ENCODE measurements at regions not wholly inside any gene's neighbourhood (a gene's known extent, or its start where the extent isn't known, plus 50 kb on each side); places are given as distances from the start of the nearest gene placed in this dataset.
A peak's percentile ranks its signal among the peaks of the same experiment; 100 is the strongest.

DNA sequence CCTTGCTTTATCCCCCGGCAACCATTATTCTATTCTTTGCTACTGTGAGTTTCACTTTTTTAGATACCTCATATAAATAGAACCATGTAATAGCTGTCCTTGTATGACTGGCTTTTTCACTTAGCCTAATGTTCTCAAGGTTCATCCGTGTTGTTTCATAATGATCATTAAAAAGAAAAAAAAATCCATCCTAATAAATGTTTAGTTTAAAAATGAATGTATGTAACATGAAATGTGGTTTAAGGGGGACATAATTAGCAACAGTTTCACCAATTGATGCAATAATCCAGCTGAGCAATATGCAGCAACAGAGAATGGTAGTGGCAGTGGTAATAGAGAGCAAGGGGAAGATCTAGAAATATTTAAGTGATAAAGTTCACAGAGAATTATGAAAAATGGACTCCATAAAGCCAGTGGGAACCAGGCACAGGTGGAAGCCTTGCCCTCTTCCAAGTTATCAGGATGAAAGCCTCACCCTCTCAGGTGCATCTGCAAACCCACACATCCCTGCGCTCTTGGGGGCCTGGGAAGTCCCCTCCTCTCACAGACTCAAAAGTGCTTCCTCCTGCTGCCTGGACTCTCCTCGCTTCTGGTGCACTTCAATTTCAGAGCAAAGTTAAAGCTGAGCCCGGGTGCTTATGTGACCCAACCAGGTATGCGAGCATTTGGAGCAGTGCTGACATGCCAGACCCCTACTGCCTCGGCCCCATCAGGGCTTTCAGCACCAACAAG lies 1403.3 kb upstream of the SLC39A10 start:
- Histone ChIP-seq H3K27me3 (ENCODE audit: control insufficient read depth, insufficient read depth, low read length) (no peaks in the 10 kb centered on the region), H3K4me3 (ENCODE audit: low read depth, low read length) (no peak overlapping the region), H3K36me3 (ENCODE audit: control insufficient read depth, insufficient read depth, low read length) (no peaks in the 10 kb centered on the region), H3K27ac (ENCODE audit: low read depth, low read length) (no peak overlapping the region), H3K9me3 (ENCODE audit: control insufficient read depth, insufficient read depth, low read length) (no peaks in the 10 kb centered on the region), H3K4me1 (ENCODE audit: control insufficient read depth, insufficient read depth, low read length) (no peaks in the 10 kb centered on the region)
- DNase-seq (ENCODE audit: low read depth in 4 of 6, low spot score in 6 of 6) = no peak
- 100% methylated on average over 5 of the region's 7 CpGs for WGBS (ENCODE audit: insufficient coverage)

- Histone ChIP-seq H3K9me3 (ENCODE audit: control insufficient read depth, insufficient read depth, low read length) (no peaks in the 10 kb centered on the region), H3K4me1 (ENCODE audit: control insufficient read depth, insufficient read depth, low read length) (no peaks in the 10 kb centered on the region), H3K4me3 (ENCODE audit: low read depth, low read length) (no peak overlapping the region), H3K36me3 (ENCODE audit: control insufficient read depth, insufficient read depth, low read length) (no peaks in the 10 kb centered on the region), H3K27ac (ENCODE audit: low read depth, low read length) (no peak overlapping the region), H3K27me3 (ENCODE audit: control insufficient read depth, insufficient read depth, low read length) (no peaks in the 10 kb centered on the region)
- DNase-seq (ENCODE audit: low read depth in 4 of 6, low spot score in 6 of 6) = no peak
- WGBS (ENCODE audit: insufficient coverage) = no CpG with 5 or more reads among the region's 2 CpGs
Measured at GRCh38 chr2:194252127-194252526, 1404.9 kb upstream of the SLC39A10 start.

GRCh38 chr2:194232600-194232999 lies 1424.4 kb upstream of the SLC39A10 start:
- Histone ChIP-seq H3K27me3 (ENCODE audit: control insufficient read depth, insufficient read depth, low read length) (no peaks in the 10 kb centered on the region), H3K4me3 (ENCODE audit: low read depth, low read length) (no peak overlapping the region), H3K4me1 (ENCODE audit: control insufficient read depth, insufficient read depth, low read length) (no peaks in the 10 kb centered on the region), H3K36me3 (ENCODE audit: control insufficient read depth, insufficient read depth, low read length) (no peaks in the 10 kb centered on the region), H3K9me3 (ENCODE audit: control insufficient read depth, insufficient read depth, low read length) (no peaks in the 10 kb centered on the region), H3K27ac (ENCODE audit: low read depth, low read length) (no peak overlapping the region)
- no CpG with 5 or more reads among the region's 3 CpGs for WGBS (ENCODE audit: insufficient coverage)
- no peak for DNase-seq (ENCODE audit: low read depth in 4 of 6, low spot score in 6 of 6)

GRCh38 chr2:194223218-194223617 lies 1433.8 kb upstream of the SLC39A10 start:
- no peaks in the 10 kb centered on the region for H3K4me1 ChIP-seq (ENCODE audit: control insufficient read depth, insufficient read depth, low read length)
- no peak overlapping the region for H3K27ac ChIP-seq (ENCODE audit: low read depth, low read length)
- H3K36me3 ChIP-seq (ENCODE audit: control insufficient read depth, insufficient read depth, low read length) = no peaks in the 10 kb centered on the region
- no peaks in the 10 kb centered on the region for H3K9me3 ChIP-seq (ENCODE audit: control insufficient read depth, insufficient read depth, low read length)
- WGBS (ENCODE audit: insufficient coverage) = no CpG with 5 or more reads among the region's 1 CpG
- no peaks in the 10 kb centered on the region for H3K27me3 ChIP-seq (ENCODE audit: control insufficient read depth, insufficient read depth, low read length)
- peak in 2 of 6 donors; percentile 1 to 10 for DNase-seq (ENCODE audit: low read depth in 4 of 6, low spot score in 6 of 6)
- no peak overlapping the region for H3K4me3 ChIP-seq (ENCODE audit: low read depth, low read length)

DNA sequence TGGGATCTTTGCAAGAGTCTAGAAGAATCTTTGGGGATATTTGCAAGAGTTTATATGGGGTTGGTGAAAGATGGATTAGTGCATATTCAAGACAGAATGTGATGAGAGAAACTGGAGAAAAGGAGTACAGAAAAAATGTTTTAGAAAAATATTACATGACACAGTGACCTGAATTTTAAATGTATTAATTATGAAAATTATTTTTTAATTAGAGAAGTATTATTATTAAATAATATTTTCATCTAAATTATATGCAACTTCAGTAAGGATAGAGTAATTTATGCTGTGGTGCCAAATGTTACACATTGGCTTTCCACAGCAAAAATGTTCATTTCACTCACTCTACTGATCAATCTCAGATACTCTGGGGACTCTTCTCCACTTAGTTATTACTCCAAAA lies 1442.8 kb upstream of the SLC39A10 start:
- Histone ChIP-seq H3K9me3 (ENCODE audit: control insufficient read depth, insufficient read depth, low read length) (peaks cover 3% of the 10 kb centered on the region), H3K4me1 (ENCODE audit: control insufficient read depth, insufficient read depth, low read length) (no peaks in the 10 kb centered on the region), H3K36me3 (ENCODE audit: control insufficient read depth, insufficient read depth, low read length) (no peaks in the 10 kb centered on the region), H3K27ac (ENCODE audit: low read depth, low read length) (no peak overlapping the region), H3K27me3 (ENCODE audit: control insufficient read depth, insufficient read depth, low read length) (no peaks in the 10 kb centered on the region), H3K4me3 (ENCODE audit: low read depth, low read length) (no peak overlapping the region)
- no peak for DNase-seq (ENCODE audit: low read depth in 4 of 6, low spot score in 6 of 6)

GRCh38 chr2:194205568-194206227 lies 1451.3 kb upstream of the SLC39A10 start:
- Histone ChIP-seq H3K27ac (ENCODE audit: low read depth, low read length) (no peak overlapping the region), H3K36me3 (ENCODE audit: control insufficient read depth, insufficient read depth, low read length) (no peaks in the 10 kb centered on the region), H3K27me3 (ENCODE audit: control insufficient read depth, insufficient read depth, low read length) (no peaks in the 10 kb centered on the region), H3K9me3 (ENCODE audit: control insufficient read depth, insufficient read depth, low read length) (peaks cover 10% of the 10 kb centered on the region), H3K4me3 (ENCODE audit: low read depth, low read length) (no peak overlapping the region), H3K4me1 (ENCODE audit: control insufficient read depth, insufficient read depth, low read length) (no peaks in the 10 kb centered on the region)
- DNase-seq (ENCODE audit: low read depth in 4 of 6, low spot score in 6 of 6) = no peak
- WGBS (ENCODE audit: insufficient coverage) = 100% methylated on average over 1 of the region's 5 CpGs

- H3K36me3 ChIP-seq (ENCODE audit: control insufficient read depth, insufficient read depth, low read length) = no peaks in the 10 kb centered on the region
- no peaks in the 10 kb centered on the region for H3K27me3 ChIP-seq (ENCODE audit: control insufficient read depth, insufficient read depth, low read length)
- H3K4me1 ChIP-seq (ENCODE audit: control insufficient read depth, insufficient read depth, low read length) = no peaks in the 10 kb centered on the region
- WGBS (ENCODE audit: insufficient coverage) = 60% methylated on average over 1 of the region's 1 CpG
- H3K27ac ChIP-seq (ENCODE audit: low read depth, low read length) = no peak overlapping the region
- H3K9me3 ChIP-seq (ENCODE audit: control insufficient read depth, insufficient read depth, low read length) = peaks cover 7% of the 10 kb centered on the region
- no peak overlapping the region for H3K4me3 ChIP-seq (ENCODE audit: low read depth, low read length)
- DNase-seq (ENCODE audit: low read depth in 4 of 6, low spot score in 6 of 6) = no peak
Measured at GRCh38 chr2:194203898-194204297, 1453.1 kb upstream of the SLC39A10 start.

- Histone ChIP-seq H3K36me3 (ENCODE audit: control insufficient read depth, insufficient read depth, low read length) (no peaks in the 10 kb centered on the region), H3K27me3 (ENCODE audit: control insufficient read depth, insufficient read depth, low read length) (no peaks in the 10 kb centered on the region), H3K4me1 (ENCODE audit: control insufficient read depth, insufficient read depth, low read length) (no peaks in the 10 kb centered on the region), H3K9me3 (ENCODE audit: control insufficient read depth, insufficient read depth, low read length) (no peaks in the 10 kb centered on the region), H3K4me3 (ENCODE audit: low read depth, low read length) (no peak overlapping the region), H3K27ac (ENCODE audit: low read depth, low read length) (no peak overlapping the region)
- no CpG with 5 or more reads among the region's 2 CpGs for WGBS (ENCODE audit: insufficient coverage)
- DNase-seq (ENCODE audit: low read depth in 4 of 6, low spot score in 6 of 6) = no peak
Measured at GRCh38 chr2:194182888-194183287, 1474.1 kb upstream of the SLC39A10 start.

GRCh38 chr2:194176134-194176533 lies 1480.9 kb upstream of the SLC39A10 start:
- no peaks in the 10 kb centered on the region for H3K9me3 ChIP-seq (ENCODE audit: control insufficient read depth, insufficient read depth, low read length)
- 99% methylated on average over 19 of the region's 22 CpGs for WGBS (ENCODE audit: insufficient coverage)
- H3K4me1 ChIP-seq (ENCODE audit: control insufficient read depth, insufficient read depth, low read length) = no peaks in the 10 kb centered on the region
- no peak for DNase-seq (ENCODE audit: low read depth in 4 of 6, low spot score in 6 of 6)
- H3K27ac ChIP-seq (ENCODE audit: low read depth, low read length) = no peak overlapping the region
- no peaks in the 10 kb centered on the region for H3K27me3 ChIP-seq (ENCODE audit: control insufficient read depth, insufficient read depth, low read length)
- no peak overlapping the region for H3K4me3 ChIP-seq (ENCODE audit: low read depth, low read length)
- no peaks in the 10 kb centered on the region for H3K36me3 ChIP-seq (ENCODE audit: control insufficient read depth, insufficient read depth, low read length)

GRCh38 chr2:194166818-194167217 lies 1490.2 kb upstream of the SLC39A10 start:
- Histone ChIP-seq H3K27me3 (ENCODE audit: control insufficient read depth, insufficient read depth, low read length) (no peaks in the 10 kb centered on the region), H3K36me3 (ENCODE audit: control insufficient read depth, insufficient read depth, low read length) (no peaks in the 10 kb centered on the region), H3K4me1 (ENCODE audit: control insufficient read depth, insufficient read depth, low read length) (no peaks in the 10 kb centered on the region), H3K4me3 (ENCODE audit: low read depth, low read length) (no peak overlapping the region), H3K27ac (ENCODE audit: low read depth, low read length) (no peak overlapping the region), H3K9me3 (ENCODE audit: control insufficient read depth, insufficient read depth, low read length) (no peaks in the 10 kb centered on the region)
- no CpG with 5 or more reads among the region's 2 CpGs for WGBS (ENCODE audit: insufficient coverage)
- peak in 3 of 6 donors; percentile 2 to 52 (median 27) for DNase-seq (ENCODE audit: low read depth in 4 of 6, low spot score in 6 of 6)

Measured in spinal cord (tissue), 9 donors.